Hematopoietic multipotent progenitor cell treated with erythropoietin and hydrocortisone succinate and interleukin-3 and kit ligand, for 4 days (in vitro differentiated cells): ENCODE measurements at regions not wholly inside any gene's neighbourhood (a gene's known extent, or its start where the extent isn't known, plus 50 kb on each side); places are given as distances from the start of the nearest gene placed in this dataset.

Experiments used
- DNase-seq: peaks from one replicate; pipeline ENCODE4 v3.0.0-alpha.2; 2015

- no peak for DNase-seq
Measured at GRCh38 chr5:117881426-117882230, 1106.7 kb downstream of the DTWD2 start.

DNA sequence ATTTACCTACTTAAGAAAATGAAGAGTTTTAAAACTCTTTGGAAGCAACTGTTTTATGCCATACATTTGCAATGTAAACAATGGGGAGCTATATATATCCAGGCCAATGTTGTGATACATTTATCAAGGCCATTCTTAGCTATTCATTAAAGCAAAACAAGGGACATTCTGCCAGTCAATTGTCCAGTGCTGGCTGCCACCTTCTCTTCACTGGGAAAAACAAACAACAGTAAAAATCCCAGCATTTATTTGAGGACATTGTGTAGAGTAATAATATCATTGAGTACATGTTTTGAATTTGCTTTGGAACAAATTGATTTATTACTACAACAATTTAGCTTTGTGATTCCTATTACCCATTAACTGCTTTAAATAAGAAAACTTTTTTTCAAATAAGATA lies 1107.4 kb downstream of the DTWD2 start:
- DNase-seq: no peak

- no peak for DNase-seq
Measured at GRCh38 chr5:117877731-117878130, 1110.6 kb downstream of the DTWD2 start.

- DNase-seq: no peak
Measured at GRCh38 chr5:117872798-117873368, 1115.5 kb downstream of the DTWD2 start.

DNA sequence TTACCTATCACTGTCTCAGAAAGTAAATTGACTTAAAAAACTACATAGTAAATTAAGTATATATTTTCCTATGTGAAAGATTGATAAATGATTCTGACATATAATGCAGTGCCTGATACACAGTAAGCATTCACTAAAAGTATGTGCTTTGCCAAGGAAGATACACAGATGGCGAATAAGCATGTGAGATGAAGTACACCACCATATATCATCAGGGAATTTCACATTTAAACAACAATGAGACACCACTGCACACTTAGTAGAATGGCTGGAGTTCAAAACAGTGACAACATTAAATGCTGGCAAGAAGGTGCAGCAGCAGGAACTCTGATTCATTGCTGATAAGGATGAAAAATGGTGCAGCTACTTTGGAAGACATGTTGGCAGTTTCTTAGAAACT lies 1118.8 kb downstream of the DTWD2 start:
- DNase-seq: no peak

- DNase-seq: peak; percentile 75
Measured at GRCh38 chr5:117863586-117864296, 1124.6 kb downstream of the DTWD2 start.

DNA sequence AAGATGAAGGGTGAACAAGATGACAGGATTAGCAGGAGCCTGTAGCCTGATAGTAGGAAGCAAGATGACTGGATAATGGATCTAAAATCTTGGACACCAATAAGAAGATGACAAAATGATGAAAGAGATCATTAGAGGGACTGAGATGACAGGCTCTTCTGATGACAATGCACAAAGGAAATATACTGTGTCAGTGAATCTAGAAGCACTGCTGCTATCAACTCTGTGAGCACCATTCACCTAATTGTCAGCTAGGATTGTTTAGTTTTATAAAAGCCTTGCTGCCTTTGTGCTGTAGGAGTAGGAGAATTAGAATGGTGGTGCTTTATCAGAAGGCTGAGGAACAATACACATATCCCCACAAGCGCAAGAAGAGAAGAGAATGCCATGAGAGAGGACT lies 1127.8 kb downstream of the DTWD2 start:
- DNase-seq: no peak

- peak; percentile 62 for DNase-seq
Measured at GRCh38 chr5:117859176-117859575, 1129.2 kb downstream of the DTWD2 start.

GRCh38 chr5:117856713-117857112 lies 1131.6 kb downstream of the DTWD2 start:
- no peak for DNase-seq

GRCh38 chr5:117837786-117838185 lies 1150.6 kb downstream of the DTWD2 start:
- DNase-seq: no peak

DNA sequence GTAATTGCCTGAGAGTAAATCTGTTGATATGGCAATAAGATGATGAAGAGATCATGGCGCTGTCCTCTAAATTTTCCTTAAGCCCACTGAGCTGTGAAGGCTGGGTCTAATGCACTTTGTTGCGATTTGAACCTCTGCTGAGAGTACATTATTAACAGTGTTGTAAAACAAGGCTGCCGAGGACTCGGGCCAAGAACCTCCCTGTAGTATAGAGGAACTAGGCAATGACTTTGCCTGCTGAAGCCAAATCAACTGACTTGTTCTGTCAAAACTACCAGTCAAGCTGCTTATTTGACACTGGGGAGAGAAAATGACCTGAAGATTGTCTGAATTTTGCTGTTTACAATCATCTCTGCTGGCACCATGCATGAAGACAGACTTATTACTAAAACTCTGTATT lies 1154.7 kb downstream of the DTWD2 start:
- DNase-seq: no peak

GRCh38 chr5:117829646-117830045 lies 1158.7 kb downstream of the DTWD2 start:
- DNase-seq: no peak

GRCh38 chr5:117813850-117814249 lies 1174.5 kb downstream of the DTWD2 start:
- no peak for DNase-seq

GRCh38 chr5:117812861-117813260 lies 1175.5 kb downstream of the DTWD2 start:
- DNase-seq: peak; percentile 59

DNA sequence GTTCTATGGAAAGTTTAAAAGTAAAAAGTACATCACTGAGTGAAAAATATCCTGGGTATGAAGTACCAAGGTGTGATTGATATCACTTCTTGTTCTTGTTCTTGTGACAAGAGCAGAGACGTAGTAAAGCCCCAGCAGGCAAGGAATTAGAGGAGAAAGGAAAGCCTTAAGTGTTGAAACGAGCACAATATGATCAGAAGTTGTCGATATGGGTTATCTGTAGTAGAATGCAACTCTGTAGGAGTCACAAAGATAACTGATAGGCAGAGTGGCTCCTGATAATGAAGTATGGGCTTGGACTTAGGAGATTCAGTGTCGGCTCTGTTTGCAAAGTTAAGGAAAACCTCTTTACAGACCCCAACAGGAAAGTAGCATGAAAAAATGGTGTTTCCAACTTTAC lies 1179.1 kb downstream of the DTWD2 start:
- DNase-seq: no peak

DNA sequence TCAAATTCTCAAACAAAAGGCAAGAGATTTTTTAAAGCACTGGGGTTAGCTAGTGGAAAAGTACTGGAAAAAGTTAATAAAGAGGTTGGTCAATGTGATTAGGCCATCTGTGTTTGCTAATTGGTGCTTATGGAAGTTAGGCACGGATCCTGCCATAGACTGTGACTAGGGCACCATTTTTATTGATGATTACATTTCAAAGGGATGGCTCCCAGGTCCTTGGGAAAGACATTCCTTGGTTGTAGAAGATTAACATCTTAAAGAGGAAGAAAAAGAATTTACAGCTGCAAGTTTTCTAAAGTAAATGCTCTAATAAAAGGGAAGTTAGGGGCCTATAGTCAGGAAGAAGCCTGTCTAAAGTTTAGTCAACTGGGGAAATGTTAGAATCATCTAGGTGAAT lies 1183.3 kb downstream of the DTWD2 start:
- no peak for DNase-seq

DNA sequence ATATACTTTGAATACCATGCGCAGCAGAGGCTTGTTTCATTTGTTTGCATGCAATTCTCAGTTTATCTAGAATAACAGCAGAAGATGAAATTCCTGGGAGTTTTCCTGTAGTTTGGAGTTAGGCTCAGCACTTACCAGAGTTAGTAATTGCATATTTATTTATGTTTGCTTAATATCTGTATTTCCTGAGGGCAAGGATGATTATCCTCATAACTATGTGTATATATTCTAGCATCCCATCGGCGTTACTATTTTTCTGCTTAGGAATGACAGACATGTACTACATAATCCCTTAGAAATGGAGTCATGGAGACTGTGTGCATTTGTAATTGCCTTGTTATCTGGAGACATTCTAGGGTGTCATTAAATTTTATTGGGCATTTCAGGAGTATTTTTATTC lies 1184.8 kb downstream of the DTWD2 start:
- no peak for DNase-seq

DNA sequence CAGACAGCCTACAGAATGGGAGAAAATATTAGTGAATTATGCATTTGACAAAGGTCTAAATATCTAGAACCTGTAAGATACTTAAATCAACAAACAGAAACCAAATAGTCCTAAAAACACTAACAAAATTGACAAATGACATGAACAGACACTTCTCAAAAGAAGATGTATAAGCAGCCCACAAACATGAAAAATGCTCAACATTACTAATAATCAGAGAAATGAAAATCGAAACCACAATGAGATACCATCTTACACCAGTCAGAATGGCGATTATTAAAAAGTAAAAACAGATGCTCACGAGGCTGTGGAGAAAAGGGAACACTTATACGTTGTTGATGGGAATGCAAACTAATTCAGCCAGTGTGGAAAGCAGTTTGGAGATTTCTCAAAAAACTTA lies 1186.8 kb downstream of the DTWD2 start:
- DNase-seq: no peak

GRCh38 chr5:117800261-117800660 lies 1188.1 kb downstream of the DTWD2 start:
- DNase-seq: no peak

- no peak for DNase-seq
Measured at GRCh38 chr5:117794847-117795246, 1193.5 kb downstream of the DTWD2 start.

DNA sequence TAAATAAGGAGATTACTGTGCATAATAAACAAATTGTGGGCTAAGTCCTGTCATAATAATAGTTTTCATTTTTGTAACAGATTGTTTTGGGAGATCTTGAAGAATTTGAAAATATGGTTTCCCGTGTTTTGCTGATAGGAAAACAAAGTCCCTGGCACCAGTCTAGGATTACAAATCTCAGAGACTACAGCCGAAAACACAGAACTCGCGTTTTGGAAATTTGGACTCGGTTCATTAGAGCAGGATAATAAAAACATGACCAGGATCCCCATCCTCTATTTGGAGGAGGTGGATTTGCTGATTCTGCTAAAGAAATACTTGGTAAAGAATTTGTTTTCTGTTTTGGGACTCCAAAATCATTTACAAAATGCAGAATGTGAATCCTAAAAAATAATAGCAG lies 1194.4 kb downstream of the DTWD2 start:
- DNase-seq: no peak

DNA sequence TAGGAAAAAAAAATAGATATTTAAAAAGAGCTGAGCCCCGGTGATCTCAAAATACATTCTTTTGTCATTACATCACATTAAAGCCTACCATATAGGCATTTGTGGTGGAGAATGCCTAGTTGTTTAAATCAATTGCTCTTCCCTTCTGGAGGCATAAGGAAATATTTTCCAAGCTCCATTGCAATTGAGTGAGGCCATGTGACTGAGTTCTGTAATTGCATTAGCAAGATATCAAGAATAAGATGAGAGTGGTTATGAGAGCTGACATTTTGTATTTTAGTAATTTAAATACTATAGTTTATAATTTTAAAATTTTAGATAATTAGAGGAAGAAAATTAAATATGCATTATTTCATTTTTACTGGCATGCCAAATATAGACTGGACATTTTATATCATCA lies 1195.9 kb downstream of the DTWD2 start:
- DNase-seq: no peak

DNA sequence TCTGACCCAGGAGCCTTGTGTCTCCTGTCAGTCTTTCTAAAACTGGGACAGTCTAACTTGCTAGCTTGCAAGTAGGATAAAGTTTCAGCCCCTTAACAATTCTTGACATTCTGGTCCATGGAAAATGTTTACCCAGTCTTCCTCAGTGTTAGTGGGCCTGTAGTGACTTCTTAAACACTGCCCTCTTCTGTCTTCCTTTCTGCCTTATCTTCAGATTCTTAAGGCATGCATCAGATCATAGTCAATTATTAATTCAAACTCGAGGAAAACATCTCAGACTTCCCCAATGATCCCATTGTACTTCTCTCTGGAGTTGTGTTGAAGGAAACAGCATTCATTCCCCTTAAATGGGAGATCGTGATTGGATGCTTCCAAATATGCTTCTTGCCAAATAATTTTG lies 1199.8 kb downstream of the DTWD2 start:
- DNase-seq: no peak

DNA sequence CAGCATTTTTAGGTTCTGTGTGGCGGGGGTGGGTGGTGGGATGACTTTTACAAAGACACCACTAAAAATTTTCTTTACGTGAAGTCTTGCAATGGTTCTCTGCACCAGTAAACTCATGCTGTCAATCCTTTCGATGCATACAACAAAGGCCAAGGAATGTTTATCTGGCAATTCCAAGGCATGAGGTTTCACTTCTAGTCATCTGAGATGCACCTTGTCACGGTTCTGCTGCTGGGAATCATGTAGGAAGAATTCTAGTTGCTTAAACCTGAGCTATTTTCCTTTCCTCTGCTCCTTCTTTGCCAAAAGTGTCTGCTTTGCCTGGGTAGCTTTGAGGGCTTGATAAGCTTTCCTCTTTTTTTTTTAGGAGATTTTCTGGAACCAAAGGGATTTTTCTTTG lies 1204.5 kb upstream of the SEMA6A start:
- no peak for DNase-seq
